ENCODE measurements at regions not wholly inside any gene's neighbourhood (a gene's known extent, or its start where the extent isn't known, plus 50 kb on each side); places are given as distances from the start of the nearest gene placed in this dataset.
"Not testable (repeated sequence)": the region's sequence is repeated elsewhere in the genome, so short reads cannot be mapped to it uniquely, and the experiment has no call there.

DNA sequence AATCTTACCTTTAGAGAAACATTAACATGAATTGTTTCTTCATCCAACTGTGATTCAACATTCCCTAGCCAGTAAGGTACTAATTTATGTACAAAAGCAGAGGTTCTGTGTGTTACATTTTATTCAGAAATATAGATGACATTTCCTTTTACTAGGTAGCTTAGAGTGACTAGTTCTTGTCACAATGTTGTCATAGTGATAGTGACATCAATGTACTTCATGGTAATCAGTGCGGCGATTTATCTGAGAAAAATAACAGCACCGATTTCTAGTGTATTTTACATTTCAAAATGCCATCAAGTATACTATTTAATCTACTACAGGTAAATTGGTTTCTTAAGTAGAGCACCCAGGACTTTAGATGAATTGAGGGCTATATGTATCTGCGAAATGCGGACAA is 72.1 kb upstream of the DGKB start:
- CTCF ChIA-PET: no interaction called here
- TF ChIP-seq, protein P1, sequence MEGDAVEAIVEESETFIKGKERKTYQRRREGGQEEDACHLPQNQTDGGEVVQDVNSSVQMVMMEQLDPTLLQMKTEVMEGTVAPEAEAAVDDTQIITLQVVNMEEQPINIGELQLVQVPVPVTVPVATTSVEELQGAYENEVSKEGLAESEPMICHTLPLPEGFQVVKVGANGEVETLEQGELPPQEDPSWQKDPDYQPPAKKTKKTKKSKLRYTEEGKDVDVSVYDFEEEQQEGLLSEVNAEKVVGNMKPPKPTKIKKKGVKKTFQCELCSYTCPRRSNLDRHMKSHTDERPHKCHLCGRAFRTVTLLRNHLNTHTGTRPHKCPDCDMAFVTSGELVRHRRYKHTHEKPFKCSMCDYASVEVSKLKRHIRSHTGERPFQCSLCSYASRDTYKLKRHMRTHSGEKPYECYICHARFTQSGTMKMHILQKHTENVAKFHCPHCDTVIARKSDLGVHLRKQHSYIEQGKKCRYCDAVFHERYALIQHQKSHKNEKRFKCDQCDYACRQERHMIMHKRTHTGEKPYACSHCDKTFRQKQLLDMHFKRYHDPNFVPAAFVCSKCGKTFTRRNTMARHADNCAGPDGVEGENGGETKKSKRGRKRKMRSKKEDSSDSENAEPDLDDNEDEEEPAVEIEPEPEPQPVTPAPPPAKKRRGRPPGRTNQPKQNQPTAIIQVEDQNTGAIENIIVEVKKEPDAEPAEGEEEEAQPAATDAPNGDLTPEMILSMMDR (IDR thresholded peaks at IDR 0.05; ENCODE audit: insufficient read depth, low read length, missing control alignments): no peak
- no peak for DNase-seq (ENCODE audit: low read depth, low spot score)
- no peak overlapping the region for H3K4me3 ChIP-seq (ENCODE audit: low read depth, low read length)
- POLR2A ChIA-PET: no interaction called here

GRCh38 chr7:14973712-14974428 is 71.3 kb upstream of the DGKB start:
- no peak for DNase-seq (ENCODE audit: low read depth, low spot score)

GRCh38 chr7:14971678-14972077 is 69.1 kb upstream of the DGKB start:
- DNase-seq (ENCODE audit: low read depth, low spot score); H3K4me3 ChIP-seq (ENCODE audit: low read depth, low read length); POLR2A ChIA-PET: not testable (repeated sequence)
- CTCF ChIA-PET: interaction anchor here (0.8 kb wide), 1 partner anchor 254 kb away, joined by 3 read pairs; no protein-coding TSS in a partner anchor

More at GRCh38 chr7:14973712-14974428, 71.3 kb upstream of the DGKB start:
- TF ChIP-seq, protein P1 (IDR thresholded peaks at IDR 0.05; ENCODE audit: insufficient read depth, low read length, missing control alignments): no peak
- no peak overlapping the region for H3K4me3 ChIP-seq (ENCODE audit: low read depth, low read length)
- ChIA-PET CTCF (no interaction called here), POLR2A (no interaction called here)

- H3K4me3 ChIP-seq (ENCODE audit: low read depth, low read length); DNase-seq (ENCODE audit: low read depth, low spot score); CTCF ChIA-PET; POLR2A ChIA-PET: not testable (repeated sequence)
Measured at GRCh38 chr7:14967376-14967775, 64.8 kb upstream of the DGKB start.

- POLR2A ChIA-PET: no interaction called here
- CTCF ChIA-PET: no interaction called here
- DNase-seq (ENCODE audit: low read depth, low spot score): no peak
- no peak overlapping the region for H3K4me3 ChIP-seq (ENCODE audit: low read depth, low read length)
- TF ChIP-seq, protein P1 (IDR thresholded peaks at IDR 0.05; ENCODE audit: insufficient read depth, low read length, missing control alignments): no peak
Measured at GRCh38 chr7:14962778-14963177, 60.2 kb upstream of the DGKB start.

DNA sequence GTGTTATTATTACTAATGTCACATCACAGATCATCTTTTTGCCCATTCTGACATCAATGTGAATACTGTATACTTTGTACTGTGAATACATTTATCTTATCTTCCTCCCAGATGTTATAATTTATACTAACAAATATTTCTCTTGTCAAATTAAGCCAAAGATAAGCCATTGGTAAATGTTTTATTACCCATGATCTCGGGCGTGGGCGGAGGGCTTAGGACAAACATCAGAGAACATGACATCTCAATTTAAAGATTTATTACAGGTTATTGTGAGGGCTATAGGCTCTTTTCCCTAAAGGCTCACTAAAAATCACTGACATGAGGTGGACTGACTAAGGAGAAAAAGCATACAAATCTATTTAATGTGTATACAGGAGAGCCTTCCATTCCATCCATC is 58.2 kb upstream of the DGKB start:
- no peak overlapping the region for H3K4me3 ChIP-seq (ENCODE audit: low read depth, low read length)
- TF ChIP-seq, protein P1 (IDR thresholded peaks at IDR 0.05; ENCODE audit: insufficient read depth, low read length, missing control alignments): no peak
- CTCF ChIA-PET: no interaction called here
- POLR2A ChIA-PET: no interaction called here
- DNase-seq (ENCODE audit: low read depth, low spot score): no peak

DNA sequence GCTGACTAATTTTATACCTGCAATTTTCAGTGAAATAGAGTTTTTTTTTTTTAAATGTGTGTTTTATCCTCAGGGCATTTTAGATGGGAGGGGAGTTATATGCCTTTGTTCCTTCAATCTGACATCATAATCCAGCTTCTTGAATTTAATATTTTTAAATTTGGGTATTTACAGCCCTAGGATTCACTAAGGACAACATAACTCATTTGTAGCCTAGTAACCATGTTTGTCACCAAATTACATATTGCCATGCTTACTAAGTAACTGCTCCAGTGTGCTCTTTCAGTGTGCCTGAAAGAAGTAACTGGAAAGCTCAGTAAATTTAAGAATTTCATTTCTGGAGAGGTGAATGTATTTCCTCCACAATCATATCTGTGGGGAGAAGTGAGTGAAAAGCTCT is 56.8 kb upstream of the DGKB start:
- DNase-seq (ENCODE audit: low read depth, low spot score): no peak
- H3K4me3 ChIP-seq (ENCODE audit: low read depth, low read length): no peak overlapping the region
- CTCF ChIA-PET: interaction anchor here (1.0 to 1.1 kb wide), 2 partner anchors 46 to 241 kb away, joined by 3 read pairs; no protein-coding TSS in a partner anchor
- POLR2A ChIA-PET: no interaction called here
- TF ChIP-seq, protein P1 (IDR thresholded peaks at IDR 0.05; ENCODE audit: insufficient read depth, low read length, missing control alignments): no peak
